GM12874 (cell line): ENCODE measurements at regions not wholly inside any gene's neighbourhood (a gene's known extent, or its start where the extent isn't known, plus 50 kb on each side); places are given as distances from the start of the nearest gene placed in this dataset.

Experiments
- TF ChIP-seq, protein P1 (sequence below): IDR thresholded peaks from 2 replicates; pipeline ENCODE4 v1.5.1; 2011; ENCODE audit warnings: low read depth, mild to moderate bottlenecking, control low read depth, low read length, moderate library complexity; ENCODE audit not compliant: insufficient read depth

GRCh38 chr2:128405467-128405900 lies 86.8 kb upstream of the HS6ST1 start:
- TF ChIP-seq, protein P1, sequence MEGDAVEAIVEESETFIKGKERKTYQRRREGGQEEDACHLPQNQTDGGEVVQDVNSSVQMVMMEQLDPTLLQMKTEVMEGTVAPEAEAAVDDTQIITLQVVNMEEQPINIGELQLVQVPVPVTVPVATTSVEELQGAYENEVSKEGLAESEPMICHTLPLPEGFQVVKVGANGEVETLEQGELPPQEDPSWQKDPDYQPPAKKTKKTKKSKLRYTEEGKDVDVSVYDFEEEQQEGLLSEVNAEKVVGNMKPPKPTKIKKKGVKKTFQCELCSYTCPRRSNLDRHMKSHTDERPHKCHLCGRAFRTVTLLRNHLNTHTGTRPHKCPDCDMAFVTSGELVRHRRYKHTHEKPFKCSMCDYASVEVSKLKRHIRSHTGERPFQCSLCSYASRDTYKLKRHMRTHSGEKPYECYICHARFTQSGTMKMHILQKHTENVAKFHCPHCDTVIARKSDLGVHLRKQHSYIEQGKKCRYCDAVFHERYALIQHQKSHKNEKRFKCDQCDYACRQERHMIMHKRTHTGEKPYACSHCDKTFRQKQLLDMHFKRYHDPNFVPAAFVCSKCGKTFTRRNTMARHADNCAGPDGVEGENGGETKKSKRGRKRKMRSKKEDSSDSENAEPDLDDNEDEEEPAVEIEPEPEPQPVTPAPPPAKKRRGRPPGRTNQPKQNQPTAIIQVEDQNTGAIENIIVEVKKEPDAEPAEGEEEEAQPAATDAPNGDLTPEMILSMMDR = no peak

DNA sequence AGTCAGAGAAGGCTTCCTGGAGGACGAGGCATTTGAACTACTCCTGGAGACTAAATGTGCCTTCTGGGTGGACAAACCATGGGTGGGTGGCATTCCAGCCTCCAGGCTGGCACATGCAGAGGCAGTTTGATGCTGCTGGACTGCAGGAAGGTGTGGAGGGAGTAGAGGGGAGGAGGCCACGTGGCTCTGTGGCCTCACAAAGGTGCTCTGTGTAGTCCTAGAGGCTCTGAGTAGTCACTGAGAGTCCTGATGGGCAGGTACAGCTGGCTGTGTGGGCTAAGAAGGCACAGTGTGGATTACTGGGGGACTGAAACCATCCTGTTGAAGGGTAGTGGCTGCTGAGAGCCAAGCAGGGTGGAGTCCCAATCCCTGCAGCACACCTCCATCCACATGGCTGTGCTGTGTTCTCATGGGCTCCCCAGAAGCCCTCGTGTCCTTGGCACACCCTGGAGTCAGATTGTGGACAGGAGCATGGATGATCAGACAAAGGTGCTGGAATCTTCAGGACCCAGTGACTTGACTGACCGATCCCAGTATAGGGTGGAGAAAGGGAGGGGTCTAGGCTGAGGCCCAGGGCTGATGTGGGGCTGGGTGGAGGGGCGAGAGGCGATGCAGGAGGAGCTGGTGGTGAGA lies 87.4 kb upstream of the HS6ST1 start:
- TF ChIP-seq, protein P1 = no peak

DNA sequence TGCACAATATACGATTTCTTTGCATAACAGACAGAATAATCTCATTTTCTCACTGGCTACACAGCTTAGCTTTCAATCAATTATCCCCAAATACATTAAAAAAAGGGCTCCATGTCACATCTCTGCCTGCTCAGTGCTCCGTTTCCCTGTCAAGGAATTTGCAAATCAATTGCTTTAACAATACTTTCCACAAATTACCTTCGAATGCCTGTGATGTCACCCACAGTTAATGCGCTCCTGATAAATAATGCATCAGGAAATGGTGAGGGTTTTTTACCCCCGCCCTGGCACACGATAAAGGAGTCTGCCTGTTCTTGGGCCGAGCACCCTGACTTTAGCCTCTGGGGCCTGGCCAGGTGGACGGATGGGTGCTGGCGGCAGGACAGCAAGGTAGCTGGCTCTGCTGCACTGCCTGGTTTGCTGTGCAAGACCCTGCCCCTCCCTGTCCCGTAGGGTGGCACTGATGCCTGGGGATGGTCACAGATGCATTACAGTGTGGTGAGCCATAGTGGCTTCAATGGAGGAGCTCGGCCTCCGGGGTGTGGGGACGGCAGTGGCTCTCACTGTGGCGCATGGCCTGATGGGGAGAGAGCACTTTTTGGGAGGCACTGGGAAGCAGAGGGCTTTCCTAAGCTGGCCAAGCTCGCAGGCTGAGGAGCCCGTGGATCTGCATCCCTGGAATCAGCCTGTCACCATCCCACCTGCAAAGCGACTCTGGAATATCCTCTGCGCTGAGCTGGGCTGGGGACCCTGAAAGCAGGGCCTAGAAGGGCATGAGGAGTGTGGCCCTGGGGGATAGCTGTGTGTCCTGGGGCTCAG lies 88.3 kb upstream of the HS6ST1 start:
- TF ChIP-seq, protein P1 = no peak

GRCh38 chr2:128408349-128409305 lies 90.0 kb upstream of the HS6ST1 start:
- TF ChIP-seq, protein P1 = no peak

GRCh38 chr2:128409326-128410034 lies 90.8 kb upstream of the HS6ST1 start:
- TF ChIP-seq, protein P1 = no peak

DNA sequence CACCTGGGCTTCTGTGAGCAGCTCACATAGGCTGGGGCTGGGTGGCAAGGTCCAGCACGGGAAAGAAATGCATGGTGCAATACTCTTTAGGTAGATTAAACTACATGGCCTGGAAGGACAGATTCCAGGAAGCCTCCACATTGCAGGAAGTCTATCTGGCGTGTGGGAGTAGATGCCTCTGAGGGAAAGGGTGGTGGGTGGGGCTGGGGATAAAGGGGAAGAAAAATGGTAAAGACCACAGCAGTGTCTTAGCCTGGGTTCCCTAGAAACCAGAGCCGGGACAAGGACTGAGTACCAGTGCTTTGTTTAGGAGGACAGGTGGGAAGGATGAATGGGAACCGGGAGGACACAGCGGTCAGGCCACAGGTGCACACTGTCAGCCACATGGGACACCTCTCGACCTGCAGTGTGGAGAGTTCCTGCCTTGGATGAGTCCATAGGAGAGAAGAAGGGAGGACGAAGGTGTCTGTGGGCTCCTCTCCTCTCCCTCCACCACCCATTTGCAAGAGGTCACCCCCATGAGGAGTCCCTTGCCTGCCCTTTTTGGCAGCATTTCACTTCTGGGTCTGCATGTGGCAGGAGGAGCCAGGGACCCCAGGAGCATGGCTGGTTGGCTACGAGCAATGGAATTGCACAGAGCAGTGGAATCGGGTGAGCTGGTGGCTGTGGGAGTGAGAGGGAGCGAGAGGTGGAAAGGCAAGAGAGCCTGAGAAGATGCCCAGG lies 91.5 kb upstream of the HS6ST1 start:
- TF ChIP-seq, protein P1 = no peak
